ENCODE measurements at regions not wholly inside any gene's neighbourhood (a gene's known extent, or its start where the extent isn't known, plus 50 kb on each side); places are given as distances from the start of the nearest gene placed in this dataset.

DNA sequence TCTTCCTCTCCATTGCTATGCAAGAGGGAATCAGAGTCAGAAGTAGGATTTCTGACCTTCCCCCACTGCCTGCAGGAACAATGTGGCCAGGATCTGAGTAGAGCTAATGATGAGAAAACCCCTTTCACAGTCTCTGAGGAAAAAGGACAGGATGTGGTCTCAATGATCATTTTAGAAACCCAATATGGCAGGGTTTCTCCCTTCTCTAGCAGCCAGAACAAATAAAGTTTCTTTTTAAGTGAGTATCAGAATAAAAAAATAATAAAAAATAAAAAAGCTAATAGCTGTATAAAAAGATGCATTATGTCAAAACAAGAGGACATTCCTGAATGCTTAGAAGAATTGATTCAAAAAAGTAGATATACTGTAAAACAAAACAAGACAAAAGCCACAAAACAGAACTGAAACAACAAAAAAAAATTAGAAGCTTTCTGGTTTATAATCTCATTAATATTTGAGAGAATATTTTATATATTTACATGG is 1124.9 kb upstream of the ZEB2 start:
- TF ChIP-seq, protein P1, sequence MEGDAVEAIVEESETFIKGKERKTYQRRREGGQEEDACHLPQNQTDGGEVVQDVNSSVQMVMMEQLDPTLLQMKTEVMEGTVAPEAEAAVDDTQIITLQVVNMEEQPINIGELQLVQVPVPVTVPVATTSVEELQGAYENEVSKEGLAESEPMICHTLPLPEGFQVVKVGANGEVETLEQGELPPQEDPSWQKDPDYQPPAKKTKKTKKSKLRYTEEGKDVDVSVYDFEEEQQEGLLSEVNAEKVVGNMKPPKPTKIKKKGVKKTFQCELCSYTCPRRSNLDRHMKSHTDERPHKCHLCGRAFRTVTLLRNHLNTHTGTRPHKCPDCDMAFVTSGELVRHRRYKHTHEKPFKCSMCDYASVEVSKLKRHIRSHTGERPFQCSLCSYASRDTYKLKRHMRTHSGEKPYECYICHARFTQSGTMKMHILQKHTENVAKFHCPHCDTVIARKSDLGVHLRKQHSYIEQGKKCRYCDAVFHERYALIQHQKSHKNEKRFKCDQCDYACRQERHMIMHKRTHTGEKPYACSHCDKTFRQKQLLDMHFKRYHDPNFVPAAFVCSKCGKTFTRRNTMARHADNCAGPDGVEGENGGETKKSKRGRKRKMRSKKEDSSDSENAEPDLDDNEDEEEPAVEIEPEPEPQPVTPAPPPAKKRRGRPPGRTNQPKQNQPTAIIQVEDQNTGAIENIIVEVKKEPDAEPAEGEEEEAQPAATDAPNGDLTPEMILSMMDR (conservative IDR thresholded peaks at IDR 0.05; ENCODE audit: low read length) = no peak
- no peak overlapping the region for H3K4me3 ChIP-seq (ENCODE audit: low read length)
- no peak for DNase-seq (ENCODE audit: low read depth)

DNA sequence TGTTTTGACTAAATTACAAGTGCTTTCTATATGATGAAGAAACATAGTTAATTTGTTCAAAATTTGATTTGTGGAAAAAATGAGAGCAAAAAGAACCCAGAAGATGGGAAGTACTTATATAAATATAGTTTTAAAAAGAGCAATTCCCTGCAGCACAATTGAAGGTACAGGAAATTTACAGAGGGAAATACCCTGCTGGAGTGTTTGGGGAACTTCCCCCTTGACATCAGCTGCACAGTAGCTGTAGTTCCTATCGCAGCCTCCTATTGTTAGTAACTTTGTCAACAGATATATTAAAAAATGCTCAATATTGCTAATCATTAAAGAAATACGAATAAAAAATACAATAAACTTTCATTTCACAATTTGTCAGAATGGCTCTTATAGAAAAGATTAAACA is 1118.8 kb upstream of the ZEB2 start:
- TF ChIP-seq, protein P1 (conservative IDR thresholded peaks at IDR 0.05; ENCODE audit: low read length) = no peak
- no peak for DNase-seq (ENCODE audit: low read depth)
- H3K4me3 ChIP-seq (ENCODE audit: low read length) = no peak overlapping the region

DNA sequence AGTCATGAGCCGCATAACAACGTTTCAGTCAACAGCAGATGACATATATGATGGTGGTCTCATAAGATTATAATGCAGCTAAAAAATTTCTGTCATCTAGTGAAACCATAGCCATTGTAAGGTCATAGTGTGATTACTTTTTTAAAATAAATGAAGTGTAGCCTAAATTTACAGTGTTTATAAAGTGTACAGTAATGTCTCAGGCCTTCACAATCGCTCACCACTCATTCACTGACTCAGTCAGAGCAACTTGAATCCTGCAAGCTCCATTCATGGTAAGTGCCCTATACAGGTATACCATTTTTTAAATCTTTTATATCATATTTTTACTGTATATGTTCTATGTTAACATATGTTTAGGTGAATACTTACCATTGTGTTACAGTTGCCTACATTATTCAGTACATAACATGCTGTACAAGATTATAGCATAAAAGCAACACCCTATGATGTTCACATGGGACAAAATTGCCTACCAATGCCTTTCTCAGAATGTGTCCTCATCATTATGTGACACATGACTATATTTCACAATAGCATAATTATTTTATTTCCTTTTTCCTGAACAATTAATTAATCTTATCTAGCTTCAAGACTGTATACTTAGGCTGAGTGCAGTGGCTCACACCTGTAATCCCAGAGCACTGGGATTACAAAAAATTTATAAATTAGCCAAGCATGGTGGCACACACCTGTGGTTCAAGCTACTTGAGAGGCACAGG is 1115.9 kb upstream of the ZEB2 start:
- TF ChIP-seq, protein P1 (conservative IDR thresholded peaks at IDR 0.05; ENCODE audit: low read length) = no peak
- DNase-seq (ENCODE audit: low read depth) = no peak
- H3K4me3 ChIP-seq (ENCODE audit: low read length) = no peak overlapping the region

DNA sequence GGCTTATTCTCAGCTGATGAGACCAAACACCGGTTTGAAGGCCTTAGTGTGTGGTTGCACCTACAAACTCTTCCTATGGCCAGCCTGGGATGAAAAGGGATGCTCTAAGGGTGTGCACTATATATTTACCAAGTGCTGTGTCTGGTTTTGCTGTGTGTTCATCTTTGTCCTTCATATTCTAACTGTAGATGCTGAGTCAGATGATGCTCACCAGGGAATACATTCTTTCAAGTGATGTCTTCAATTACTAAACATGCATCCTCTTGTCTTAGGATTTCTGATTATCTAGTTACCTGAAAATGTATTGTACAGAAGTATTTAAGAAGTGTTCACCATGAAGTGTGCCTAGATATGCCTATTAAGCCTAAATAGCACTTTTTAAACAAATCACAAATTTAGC is 1111.6 kb upstream of the ZEB2 start:
- TF ChIP-seq, protein P1 (conservative IDR thresholded peaks at IDR 0.05; ENCODE audit: low read length) = no peak
- H3K4me3 ChIP-seq (ENCODE audit: low read length) = no peak overlapping the region
- DNase-seq (ENCODE audit: low read depth) = peak; percentile 18

DNA sequence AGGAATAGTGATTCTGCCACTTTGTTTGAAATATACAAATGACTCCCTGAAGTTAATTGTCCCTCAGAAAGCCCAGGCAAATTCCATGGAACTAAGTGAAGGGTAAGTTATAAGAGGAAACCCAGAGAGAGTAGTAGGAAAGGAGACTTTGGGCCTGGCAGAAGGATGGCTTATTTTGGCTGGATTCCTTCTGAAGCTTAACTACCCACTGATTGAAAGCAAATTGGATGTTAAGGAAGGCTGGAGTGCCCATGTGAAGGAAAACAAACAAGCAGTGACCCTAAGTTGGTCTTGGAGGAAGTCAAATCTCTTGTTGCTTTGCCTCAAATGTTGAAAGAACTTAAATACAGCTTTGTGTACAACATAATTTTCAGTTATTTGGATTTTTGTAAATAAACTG is 1106.4 kb upstream of the ZEB2 start:
- TF ChIP-seq, protein P1 (conservative IDR thresholded peaks at IDR 0.05; ENCODE audit: low read length) = no peak
- H3K4me3 ChIP-seq (ENCODE audit: low read length) = no peak overlapping the region
- no peak for DNase-seq (ENCODE audit: low read depth)

DNA sequence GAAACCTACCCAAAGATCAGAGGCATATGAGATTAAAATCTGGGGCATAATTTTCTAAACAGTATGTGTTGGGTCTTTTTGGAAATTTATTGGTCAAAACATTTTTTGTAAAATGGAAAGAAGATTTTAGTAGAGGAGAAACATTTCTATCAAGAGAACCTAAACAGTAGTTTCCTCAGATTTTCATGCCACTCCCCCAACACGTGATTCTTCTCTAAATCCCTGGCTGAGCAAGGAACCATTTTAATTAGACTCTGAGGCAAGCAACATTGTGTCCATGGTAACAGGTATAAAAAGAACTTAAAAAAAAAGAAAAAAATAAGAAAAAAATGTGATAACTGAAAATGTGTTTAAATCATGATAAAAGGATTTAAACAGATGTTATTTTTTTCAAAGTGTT is 1105.2 kb upstream of the ZEB2 start:
- TF ChIP-seq, protein P1 (conservative IDR thresholded peaks at IDR 0.05; ENCODE audit: low read length) = no peak
- no peak for DNase-seq (ENCODE audit: low read depth)
- no peak overlapping the region for H3K4me3 ChIP-seq (ENCODE audit: low read length)

DNA sequence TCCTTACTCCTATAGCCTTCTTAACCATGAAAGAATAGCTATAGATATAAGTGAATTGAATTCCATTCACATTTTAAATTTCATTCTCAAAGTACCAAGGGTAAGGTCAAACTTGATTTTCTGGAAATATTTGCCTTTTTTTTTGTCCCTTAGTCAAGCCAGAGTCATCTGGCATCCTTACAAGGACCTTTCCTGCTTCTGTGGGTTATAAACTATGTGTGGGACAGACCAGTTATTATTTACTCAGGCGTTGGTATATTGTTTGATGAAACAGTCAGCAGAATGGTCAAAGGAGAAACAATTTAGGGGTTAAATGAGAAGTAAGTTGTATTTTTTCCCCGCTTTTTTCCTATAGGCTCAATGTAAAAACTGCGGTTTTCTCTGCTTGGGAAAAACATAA is 1103.2 kb upstream of the ZEB2 start:
- no peak overlapping the region for H3K4me3 ChIP-seq (ENCODE audit: low read length)
- peak; percentile 74 for DNase-seq (ENCODE audit: low read depth)
- TF ChIP-seq, protein P1 (conservative IDR thresholded peaks at IDR 0.05; ENCODE audit: low read length) = no peak
